Thoracic aorta (tissue), 2 donors: ENCODE measurements at regions not wholly inside any gene's neighbourhood (a gene's known extent, or its start where the extent isn't known, plus 50 kb on each side); places are given as distances from the start of the nearest gene placed in this dataset.

Experiments used
- ATAC-seq: fragments of 150-250 bp; one replicate; pipeline ENCODE4 v1.8.0; 2017; ENCODE audit warnings: low read depth; ENCODE audit not compliant: insufficient number of reproducible peaks, low FRiP score
- DNase-seq: peaks from one replicate; pipeline ENCODE4 v3.0.0-alpha.2; 2020; ENCODE audit warnings: low spot score
- H3K27ac ChIP-seq, 2 donors: fragments of 200-600 bp; sonication (generic); 1 replicate in 1 of 2; 2 replicates in 1 of 2; pipeline ENCODE4 v1.5.1; 2016; ENCODE audit warnings: mild to moderate bottlenecking in 2 of 2, moderate library complexity in 2 of 2
- H3K27me3 ChIP-seq: fragments of 200-600 bp; sonication (generic); replicated peaks from 2 replicates; pipeline ENCODE4 v1.6.0; 2016; ENCODE audit warnings: mild to moderate bottlenecking; ENCODE audit not compliant: insufficient read depth
- H3K36me3 ChIP-seq: fragments of 200-600 bp; sonication (generic); one replicate; pipeline ENCODE4 v1.5.1; 2016
- H3K4me1 ChIP-seq, 2 donors: fragments of 200-600 bp; sonication (generic); 1 replicate in 1 of 2; 2 replicates in 1 of 2; pipeline versions ENCODE4 v1.5.1 to v1.6.0; 2016; ENCODE audit warnings: low read depth in 2 of 2, mild to moderate bottlenecking in 1 of 2; ENCODE audit not compliant: control insufficient read depth in 1 of 2
- H3K4me3 ChIP-seq: fragments of 200-600 bp; sonication (generic); 2 replicates; pipeline ENCODE4 v1.5.1; 2016; ENCODE audit warnings: mild to moderate bottlenecking
- H3K9me3 ChIP-seq: fragments of 200-600 bp; sonication (generic); 2 replicates; pipeline ENCODE4 v1.5.1; 2016
- TF ChIP-seq, protein P1 (sequence below): fragments of 200-600 bp; sonication (generic); IDR thresholded peaks from one replicate; pipeline ENCODE4 v1.5.1; 2019; ENCODE audit warnings: antibody characterized with exemption

GRCh38 chr4:184879271-184879670 lies 53.5 kb upstream of the ACSL1 start:
- Histone ChIP-seq H3K4me1 (no peaks in the 10 kb centered on the region), H3K36me3 (no peaks in the 10 kb centered on the region), H3K4me3 (no peak overlapping the region), H3K27me3 (no peaks in the 10 kb centered on the region), H3K9me3 (no peaks in the 10 kb centered on the region), H3K27ac (no peak overlapping the region)
- TF ChIP-seq, protein P1, sequence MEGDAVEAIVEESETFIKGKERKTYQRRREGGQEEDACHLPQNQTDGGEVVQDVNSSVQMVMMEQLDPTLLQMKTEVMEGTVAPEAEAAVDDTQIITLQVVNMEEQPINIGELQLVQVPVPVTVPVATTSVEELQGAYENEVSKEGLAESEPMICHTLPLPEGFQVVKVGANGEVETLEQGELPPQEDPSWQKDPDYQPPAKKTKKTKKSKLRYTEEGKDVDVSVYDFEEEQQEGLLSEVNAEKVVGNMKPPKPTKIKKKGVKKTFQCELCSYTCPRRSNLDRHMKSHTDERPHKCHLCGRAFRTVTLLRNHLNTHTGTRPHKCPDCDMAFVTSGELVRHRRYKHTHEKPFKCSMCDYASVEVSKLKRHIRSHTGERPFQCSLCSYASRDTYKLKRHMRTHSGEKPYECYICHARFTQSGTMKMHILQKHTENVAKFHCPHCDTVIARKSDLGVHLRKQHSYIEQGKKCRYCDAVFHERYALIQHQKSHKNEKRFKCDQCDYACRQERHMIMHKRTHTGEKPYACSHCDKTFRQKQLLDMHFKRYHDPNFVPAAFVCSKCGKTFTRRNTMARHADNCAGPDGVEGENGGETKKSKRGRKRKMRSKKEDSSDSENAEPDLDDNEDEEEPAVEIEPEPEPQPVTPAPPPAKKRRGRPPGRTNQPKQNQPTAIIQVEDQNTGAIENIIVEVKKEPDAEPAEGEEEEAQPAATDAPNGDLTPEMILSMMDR: no peak
- no peak for ATAC-seq
- DNase-seq: no peak

DNA sequence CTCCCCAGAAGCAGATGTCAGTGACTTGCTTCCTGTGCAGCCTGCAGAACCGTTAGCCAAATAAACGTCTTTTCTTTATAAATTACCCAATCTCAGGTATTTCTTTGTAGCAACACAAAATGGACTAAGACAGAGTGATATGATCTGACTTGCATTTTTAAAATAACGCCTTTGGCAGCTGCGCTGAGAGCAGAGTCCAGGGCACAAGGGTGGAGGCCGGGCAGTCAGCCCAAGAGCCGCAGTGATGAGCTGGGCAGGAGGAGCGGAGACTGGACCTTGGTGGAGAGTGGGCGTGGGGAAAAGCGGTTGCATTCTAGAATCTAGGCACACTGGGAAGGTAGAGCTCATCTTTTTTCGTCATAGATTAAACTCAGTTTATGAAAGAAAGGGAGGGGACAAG lies 56.5 kb upstream of the ACSL1 start:
- H3K4me3 ChIP-seq: no peak overlapping the region
- TF ChIP-seq, protein P1: no peak
- ATAC-seq (no peak), DNase-seq (no peak)
- H3K9me3 ChIP-seq: no peaks in the 10 kb centered on the region
- H3K4me1 ChIP-seq: no peaks in the 10 kb centered on the region
- H3K27ac ChIP-seq: no peak overlapping the region
- H3K36me3 ChIP-seq: no peaks in the 10 kb centered on the region
- no peaks in the 10 kb centered on the region for H3K27me3 ChIP-seq

DNA sequence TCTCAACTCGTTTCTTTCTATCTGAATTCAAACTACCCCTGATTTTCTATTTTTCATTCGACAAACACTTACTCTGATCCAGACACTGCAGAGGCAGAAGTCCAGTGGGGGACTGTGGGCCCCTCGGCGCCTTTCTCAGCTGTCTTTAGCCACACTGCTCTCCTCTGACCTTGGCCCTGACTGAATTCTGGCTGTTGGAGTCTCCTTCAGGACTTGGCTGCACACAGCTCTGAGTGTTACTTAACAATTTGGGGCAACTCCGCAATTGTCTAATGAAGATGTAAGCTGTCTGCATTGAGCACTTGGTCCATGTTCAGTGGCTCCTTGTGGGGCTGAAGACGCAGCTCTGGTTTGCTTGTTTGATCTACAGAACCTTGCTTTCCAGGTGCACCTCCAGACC lies 57.3 kb upstream of the ACSL1 start:
- TF ChIP-seq, protein P1: no peak
- ATAC-seq (no peak), DNase-seq (no peak)
- Histone ChIP-seq H3K36me3 (no peaks in the 10 kb centered on the region), H3K9me3 (no peaks in the 10 kb centered on the region), H3K27me3 (no peaks in the 10 kb centered on the region), H3K27ac (no peak overlapping the region), H3K4me3 (no peak overlapping the region), H3K4me1 (no peaks in the 10 kb centered on the region)

DNA sequence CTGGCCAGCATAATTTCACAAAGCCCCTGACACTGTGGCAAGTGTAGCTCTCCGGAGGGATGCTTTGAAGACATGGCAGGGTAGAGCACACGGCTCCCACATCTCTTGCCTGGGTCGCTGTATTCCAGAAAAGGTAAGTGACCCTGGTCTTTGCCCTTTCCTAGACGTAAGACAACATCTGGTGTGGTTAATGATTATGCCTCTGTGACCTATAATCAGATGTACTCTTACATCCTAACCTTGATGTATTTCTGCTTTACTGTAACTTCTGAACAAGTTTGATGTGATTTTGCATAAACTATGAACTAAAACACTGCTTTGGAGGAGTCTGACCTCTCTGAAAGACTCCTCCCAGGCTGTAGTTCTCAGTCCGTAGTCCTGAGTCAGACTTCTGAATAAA lies 59.1 kb upstream of the ACSL1 start:
- DNase-seq: no peak
- no peak overlapping the region for H3K4me3 ChIP-seq
- H3K27ac ChIP-seq: no peak overlapping the region
- no peaks in the 10 kb centered on the region for H3K9me3 ChIP-seq
- ATAC-seq: no peak
- H3K4me1 ChIP-seq: no peaks in the 10 kb centered on the region
- no peaks in the 10 kb centered on the region for H3K36me3 ChIP-seq
- no peaks in the 10 kb centered on the region for H3K27me3 ChIP-seq
- TF ChIP-seq, protein P1: no peak

DNA sequence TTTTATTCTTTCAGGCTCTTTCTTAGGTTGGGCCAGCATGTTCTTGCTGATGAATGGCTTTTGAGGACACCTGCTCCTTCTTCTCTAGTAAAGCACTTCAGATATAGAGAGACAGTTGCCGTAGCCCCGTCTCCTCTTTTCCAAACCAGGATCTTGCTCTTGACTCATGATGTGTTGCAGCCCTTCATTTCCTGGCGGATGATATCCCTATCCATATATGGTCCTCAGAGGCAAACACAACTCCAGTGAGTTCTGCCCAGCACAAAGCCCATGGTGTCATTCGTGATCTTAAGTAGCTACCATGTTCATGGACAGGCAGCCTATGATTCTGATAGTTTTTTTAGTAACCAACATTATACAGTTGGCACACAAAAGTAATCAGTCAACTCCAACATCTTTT lies 59.8 kb upstream of the ACSL1 start:
- H3K27ac ChIP-seq: no peak overlapping the region
- H3K36me3 ChIP-seq: no peaks in the 10 kb centered on the region
- H3K9me3 ChIP-seq: no peaks in the 10 kb centered on the region
- H3K4me1 ChIP-seq: no peaks in the 10 kb centered on the region
- no peak overlapping the region for H3K4me3 ChIP-seq
- TF ChIP-seq, protein P1: no peak
- no peaks in the 10 kb centered on the region for H3K27me3 ChIP-seq
- no peak for DNase-seq
- no peak for ATAC-seq
